AG20443 (cell line): ENCODE measurements at regions not wholly inside any gene's neighbourhood (a gene's known extent, or its start where the extent isn't known, plus 50 kb on each side); places are given as distances from the start of the nearest gene placed in this dataset.
"Not testable (repeated sequence)": the region's sequence is repeated elsewhere in the genome, so short reads cannot be mapped to it uniquely, and the experiment has no call there.

Source experiments
- DNase-seq: peaks from one replicate; pipeline ENCODE4 v3.0.0; 2012; ENCODE audit warnings: low spot score, mixed read lengths

DNA sequence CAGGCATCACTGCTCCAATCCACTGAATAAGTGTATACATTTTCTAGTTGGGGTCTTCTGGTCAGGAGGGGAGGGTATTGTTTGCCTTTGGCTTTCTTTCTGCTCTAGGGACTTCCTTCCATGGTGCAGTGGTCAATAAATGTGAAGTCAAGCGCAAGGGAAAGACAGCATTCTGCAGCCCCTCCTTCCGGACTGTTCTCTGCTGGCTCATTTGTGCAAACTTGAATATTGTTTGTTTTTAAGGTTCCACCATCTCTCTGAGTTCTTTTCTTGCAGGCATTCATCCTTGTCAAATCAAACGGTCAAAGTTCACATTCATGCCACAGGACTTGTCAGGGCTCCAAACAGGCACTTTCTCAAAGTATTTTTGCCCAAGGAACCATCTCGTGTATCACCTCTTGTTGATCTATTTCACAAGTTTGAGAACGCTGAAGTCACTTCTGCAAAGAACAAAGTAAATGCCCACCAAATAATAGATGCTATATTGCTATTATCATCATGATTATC lies 205.6 kb upstream of the KAZN start:
- DNase-seq = no peak

DNA sequence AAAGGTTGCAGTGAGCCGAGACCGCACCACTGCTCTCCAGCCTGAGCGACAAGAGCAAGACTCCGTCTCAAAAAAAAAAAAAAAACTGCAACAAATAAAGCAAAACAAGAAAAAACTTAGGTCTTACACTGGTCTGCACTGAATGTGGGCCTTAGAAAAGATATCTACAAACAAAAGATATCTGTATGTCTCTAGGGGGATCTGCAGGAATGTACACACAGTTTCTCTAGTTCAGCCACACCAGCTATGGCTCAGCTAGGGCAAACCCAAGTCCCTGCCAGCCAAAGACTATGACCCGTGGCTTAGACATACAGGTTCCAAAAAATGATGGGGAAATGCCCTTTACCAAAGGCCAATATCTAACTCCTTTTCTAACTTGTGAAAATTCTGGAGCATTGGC lies 202.4 kb upstream of the KAZN start:
- DNase-seq = no peak

GRCh38 chr1:14403961-14404645 lies 194.4 kb upstream of the KAZN start:
- no peak for DNase-seq

DNA sequence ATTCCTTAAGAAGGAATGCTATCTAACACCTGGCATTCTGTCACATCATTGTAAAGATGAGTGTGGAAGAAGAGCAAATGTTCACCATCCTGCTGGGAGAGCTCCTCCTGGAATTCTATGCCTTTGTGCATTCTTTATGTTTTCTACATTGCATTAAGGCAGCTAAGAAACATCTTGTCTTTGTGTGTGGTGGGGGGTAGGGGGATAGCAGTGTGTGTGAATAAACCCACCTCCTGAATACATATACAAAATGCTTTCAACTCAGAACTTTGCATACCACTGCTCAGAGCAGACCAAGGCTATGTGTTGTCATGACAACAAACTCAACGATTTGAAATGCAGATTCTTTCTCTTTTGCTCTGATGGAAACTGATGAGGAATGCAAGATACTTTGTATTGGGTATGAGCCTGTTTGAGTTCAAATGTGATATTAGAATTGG lies 193.6 kb upstream of the KAZN start:
- DNase-seq = no peak

DNA sequence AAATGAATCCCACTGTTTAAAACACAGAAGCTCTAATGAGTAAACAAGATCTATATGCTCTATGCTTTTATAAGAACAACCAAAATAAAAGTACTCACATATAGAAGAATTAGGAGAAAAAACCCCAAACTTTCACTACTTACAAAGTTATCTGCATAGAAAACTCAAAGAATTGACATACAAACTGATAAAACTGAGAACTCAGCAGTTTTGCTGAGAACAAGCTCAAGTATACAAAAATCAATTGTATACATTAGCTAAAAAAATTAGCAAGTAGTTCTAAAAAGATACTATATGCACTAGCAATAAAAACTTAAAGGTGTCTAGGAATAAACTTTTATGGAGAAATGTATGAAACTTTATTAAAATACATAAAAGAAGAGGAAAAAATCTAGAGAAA lies 186.2 kb upstream of the KAZN start:
- DNase-seq = no peak

DNA sequence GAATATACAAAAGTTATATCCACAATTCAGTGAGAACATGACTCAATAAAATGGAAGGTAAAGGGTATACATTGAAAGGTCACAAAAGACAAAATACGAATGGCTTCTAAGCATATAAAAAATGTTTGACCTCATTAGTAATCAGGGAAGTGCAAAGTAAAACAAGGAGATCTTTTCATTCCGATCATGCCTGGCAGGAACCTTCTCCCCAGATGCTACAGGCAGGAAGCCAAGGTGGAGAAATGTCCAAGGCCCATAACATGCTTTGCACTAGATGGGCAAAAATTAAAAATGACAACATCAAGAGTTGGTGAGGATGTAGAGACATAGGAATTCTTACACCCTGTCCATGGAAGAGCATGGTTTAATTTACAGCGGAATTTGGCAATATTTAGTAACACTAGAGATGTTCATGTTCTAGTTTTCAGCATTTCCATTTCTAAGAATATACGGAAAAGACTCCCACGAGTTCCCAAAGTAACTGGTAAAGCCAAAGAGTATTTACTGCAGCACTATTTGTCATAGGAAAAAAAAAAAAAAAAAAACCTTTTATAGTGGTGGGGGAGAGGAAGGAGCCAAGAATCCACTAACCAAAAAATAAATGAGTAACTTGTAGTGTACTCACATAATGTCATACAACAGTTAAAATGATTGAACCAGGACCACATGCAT lies 184.5 kb upstream of the KAZN start:
- peak; percentile 57 for DNase-seq

- no peak for DNase-seq
These were observed 183.1 kb upstream of the KAZN start for GRCh38 chr1:14415396-14415795.

DNA sequence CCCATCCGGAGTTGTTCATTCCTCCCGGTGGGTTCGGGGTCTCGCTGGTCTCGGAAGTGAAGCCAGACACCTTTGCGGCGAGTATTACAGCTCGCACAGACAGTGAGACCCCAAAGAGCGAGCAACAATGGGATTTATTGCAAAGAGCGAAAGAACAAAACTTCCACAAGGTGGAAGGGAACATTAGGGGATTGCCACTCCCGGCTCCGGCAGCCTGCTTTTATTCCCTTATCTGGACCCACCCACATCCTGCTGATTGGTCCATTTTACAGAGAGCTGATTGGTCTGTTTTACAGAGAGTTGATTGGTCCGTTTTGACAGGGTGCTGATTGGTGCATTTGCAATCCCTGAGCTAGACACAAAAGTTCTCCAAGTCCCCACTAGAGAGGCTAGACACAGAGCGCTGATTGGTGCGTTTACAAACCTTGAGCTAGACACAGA lies 178.7 kb upstream of the KAZN start:
- DNase-seq = not testable (repeated sequence)

GRCh38 chr1:14420686-14421085 lies 177.8 kb upstream of the KAZN start:
- DNase-seq = no peak

GRCh38 chr1:14421295-14421976 lies 177.0 kb upstream of the KAZN start:
- no peak for DNase-seq

DNA sequence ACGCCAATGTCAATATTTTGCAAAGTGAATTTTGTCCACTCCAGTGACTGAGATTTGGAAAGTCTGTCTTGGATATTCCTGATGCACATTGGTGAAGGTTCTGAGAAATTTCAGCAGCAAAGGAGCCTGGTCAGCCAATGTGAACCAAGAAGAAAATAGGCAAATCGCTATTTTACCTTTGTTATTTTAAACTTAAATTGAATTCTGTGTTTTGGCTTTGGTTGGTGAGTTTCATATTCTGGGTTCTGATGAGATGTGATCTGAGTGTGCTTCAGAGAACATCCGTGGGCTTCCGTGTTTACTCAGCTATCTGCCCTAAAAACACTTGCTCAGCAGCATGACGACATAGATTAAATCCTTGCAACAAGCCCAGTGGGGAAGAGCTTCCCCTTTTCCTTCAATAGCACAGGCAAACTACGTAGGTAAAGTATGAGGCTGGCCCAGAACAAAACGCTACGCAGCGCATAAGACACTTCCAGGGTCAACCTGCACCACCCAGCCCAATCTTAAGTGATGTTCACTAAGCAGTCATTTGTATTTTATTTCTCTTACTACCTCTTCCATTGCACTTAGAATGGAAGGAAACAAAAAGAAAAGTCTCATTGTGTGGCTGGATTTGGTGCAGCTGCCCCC lies 176.4 kb upstream of the KAZN start:
- DNase-seq = no peak

GRCh38 chr1:14424325-14425002 lies 174.0 kb upstream of the KAZN start:
- DNase-seq = no peak

DNA sequence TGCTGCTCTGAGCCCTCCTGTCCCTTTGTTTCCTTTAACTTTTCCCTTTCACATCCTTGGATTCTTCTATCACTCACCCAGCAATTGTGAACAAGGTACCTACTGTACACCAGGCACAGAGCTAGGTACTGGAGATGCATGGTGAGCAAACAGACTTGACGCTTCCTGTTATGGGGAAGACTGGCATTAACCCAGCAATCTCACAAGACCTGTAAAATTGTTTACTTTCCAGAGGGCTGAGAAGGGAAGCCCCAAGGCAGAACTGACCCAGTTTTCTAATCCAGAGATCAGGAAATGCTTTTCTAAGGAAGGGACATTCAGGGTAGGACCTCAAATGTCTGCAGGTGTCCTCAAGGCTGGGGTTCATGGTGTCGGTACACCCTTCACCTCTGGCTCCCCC lies 171.6 kb upstream of the KAZN start:
- no peak for DNase-seq

DNA sequence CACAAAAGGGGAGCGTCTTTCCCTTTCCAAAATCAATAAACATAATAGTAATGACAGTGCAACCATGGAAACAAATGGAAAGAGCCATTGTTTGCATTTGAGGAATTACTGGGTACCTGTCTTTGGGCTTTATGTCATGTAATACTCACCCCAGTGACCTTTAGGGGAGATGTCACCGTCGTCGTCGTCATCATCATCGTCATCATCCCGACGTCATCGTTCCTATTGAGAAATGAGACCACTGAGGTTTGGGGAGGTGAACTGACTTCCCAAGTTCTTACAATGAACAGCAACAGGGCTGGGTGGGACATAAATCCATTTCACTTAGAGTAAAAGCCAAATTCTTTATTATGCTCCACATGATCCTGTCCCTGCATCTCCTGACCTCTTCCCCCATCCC lies 168.9 kb upstream of the KAZN start:
- no peak for DNase-seq

- DNase-seq = not testable (repeated sequence)
These were observed 165.8 kb upstream of the KAZN start for GRCh38 chr1:14432728-14433127.

- DNase-seq = no peak
These were observed 163.0 kb upstream of the KAZN start for GRCh38 chr1:14435368-14436023.

- no peak for DNase-seq
These were observed 161.0 kb upstream of the KAZN start for GRCh38 chr1:14437417-14437918.

DNA sequence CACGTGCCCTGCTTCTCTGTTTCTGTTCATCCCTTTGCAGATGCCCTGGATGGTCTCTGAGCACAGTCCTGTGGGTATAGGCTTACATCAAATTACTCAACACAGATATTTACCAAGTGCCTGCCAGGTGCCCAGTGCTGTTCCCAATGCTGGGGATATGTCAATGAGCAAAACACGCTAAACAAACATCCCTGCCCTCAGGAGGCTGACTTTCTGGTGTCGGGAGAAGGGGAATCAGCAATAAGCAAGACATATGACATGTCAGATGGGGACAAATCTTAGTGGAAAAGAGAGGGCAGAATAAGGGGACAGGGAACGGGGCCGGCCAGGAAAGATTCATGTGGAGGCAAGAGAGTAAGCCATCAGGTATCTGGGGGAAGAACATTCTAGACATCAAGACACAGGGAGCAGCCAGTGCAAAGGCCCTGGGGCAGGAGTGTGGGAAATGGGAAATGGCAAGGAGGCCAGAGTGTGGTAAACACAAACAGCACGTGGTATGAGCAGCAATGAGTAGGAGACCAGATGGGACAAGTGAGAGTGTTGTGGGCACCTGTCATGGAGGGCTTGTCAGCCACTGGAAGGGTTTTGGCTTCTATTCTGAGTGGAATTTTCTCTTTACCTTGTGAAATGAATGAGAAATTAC lies 160.2 kb upstream of the KAZN start:
- DNase-seq = no peak

DNA sequence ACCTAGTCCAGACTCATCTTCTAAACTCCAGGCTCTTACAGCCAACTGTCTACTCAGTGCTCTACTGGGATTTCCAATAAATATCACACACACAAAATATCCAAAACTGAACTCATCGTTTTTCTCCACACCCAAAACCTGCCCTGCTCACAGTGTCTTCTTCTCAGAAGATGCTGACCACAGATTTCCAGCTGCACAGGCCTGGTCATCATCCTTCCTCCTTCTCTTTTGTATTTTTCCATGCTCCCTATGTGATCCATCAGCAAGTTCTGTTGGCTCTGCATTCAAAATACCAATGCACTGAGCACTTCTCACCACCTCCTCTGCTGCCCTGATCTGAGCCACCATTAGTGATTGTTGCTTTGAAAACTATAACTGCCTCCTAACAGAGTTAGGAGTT lies 159.5 kb upstream of the KAZN start:
- peak; percentile 58 for DNase-seq

- DNase-seq = no peak
These were observed 158.3 kb upstream of the KAZN start for GRCh38 chr1:14440166-14440565.

- no peak for DNase-seq
These were observed 157.8 kb upstream of the KAZN start for GRCh38 chr1:14440731-14441130.
